ENCODE measurements at regions not wholly inside any gene's neighbourhood (a gene's known extent, or its start where the extent isn't known, plus 50 kb on each side); places are given as distances from the start of the nearest gene placed in this dataset.

DNA sequence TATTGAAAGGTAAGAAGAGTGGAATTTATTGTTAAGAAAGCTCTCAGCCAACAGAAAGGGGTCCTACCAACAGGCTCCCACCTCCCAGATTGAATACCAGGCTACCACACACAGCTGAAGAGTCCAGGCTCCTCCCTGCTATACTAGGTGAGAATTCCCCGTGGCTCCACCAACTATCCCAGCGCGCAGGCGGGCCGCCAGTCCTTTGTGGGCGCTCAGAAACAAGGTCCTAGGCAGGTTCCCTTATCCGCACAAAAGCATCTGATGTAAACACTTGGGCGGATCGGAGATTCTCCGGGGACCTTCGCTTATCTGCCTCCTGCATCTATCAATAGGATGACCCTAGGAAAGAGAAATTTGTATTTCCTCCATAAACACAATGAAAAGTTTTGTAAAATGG, 423.9 kb upstream of the ADGRL4 start:
- no peak for DNase-seq (ENCODE audit: low read depth in 2 of 2)

DNA sequence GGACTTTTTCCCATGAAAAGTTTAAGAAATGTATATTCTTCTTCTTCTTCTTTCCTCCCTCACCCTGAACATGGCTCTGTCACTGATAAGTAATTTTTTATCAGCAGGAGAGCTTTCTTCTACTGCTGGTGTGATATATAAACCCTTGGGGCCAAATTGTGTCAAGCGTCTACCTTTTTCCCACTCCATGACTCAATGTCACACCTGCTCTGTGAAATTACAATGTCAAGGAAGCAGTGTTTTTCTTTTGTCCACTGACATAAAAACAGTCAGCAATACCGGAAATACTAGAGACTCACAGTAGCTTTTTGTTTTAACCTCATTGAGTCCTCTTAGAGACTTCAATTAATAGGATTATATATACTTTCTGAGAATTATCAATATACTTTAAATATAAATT, 416.2 kb upstream of the ADGRL4 start:
- DNase-seq (ENCODE audit: low read depth in 2 of 2) = no peak

DNA sequence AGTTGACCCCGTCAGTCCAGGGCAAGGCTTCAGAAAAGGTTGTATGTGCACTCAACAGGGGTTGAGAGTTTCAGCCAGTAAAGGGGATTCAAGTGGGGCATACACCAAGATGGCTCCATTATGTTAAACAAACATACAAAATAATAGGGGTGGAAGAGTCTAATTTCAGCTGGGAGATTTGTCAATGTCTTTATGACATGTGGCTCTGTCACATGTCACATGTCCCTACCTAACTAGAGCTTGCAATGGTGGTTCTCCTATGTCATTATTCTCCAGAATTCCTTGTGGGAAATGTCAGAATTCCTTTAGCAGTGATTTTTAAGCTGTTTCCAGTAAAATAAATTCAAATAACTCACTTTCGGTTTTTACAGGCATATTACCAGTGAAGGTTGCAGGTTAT, 392.0 kb upstream of the ADGRL4 start:
- no peak for DNase-seq (ENCODE audit: low read depth in 2 of 2)

DNA sequence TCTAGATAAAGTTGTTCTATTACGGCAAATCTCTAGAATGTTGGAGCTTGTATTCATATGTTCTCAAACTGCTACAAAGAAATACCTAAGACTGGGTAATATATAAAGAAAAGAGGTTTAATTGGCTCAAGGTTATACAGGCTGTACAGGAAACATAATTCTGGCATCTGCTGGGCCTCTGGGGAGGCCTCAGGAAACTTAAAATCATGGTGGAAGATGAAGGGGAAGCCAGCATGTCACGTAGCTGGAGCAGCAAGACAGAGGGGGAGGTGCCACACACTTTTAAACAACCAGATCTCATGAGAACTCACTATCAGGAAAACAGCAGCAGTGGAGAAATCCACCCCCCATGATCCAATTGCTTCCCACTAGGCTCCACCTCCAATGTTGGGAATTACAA, 390.4 kb upstream of the ADGRL4 start:
- DNase-seq (ENCODE audit: low read depth in 2 of 2) = no peak

DNA sequence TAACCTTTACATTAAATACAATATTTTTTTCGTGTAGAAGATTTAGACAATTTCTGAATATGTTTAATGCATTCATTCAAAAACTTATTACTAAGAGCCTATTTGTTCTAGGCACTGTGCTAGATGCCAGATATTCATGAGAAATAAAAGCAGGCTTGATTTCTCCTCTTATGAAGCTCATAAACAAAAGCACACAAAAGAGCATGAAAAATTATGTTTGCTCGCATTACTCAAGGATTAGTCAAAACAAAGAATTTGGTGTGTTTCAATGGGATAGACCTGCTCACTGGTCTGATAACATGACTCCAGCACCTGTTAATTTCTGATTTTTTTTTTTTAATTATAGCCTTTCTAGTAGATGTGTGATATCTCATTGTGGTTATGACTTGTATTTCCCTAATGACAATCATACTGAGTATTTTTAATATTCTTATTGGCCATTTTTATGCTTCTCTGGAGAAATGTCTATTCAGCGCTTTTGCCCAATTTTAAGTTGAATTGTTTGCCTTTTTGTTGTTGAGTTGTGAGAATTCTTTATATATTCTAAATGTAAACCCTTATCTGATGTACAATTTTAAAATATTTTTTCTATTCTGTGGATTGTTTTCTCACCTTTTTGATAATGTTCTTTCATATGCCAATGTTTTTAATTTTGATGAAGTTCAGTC, 382.3 kb upstream of the ADGRL4 start:
- DNase-seq (ENCODE audit: low read depth in 2 of 2) = no peak

DNA sequence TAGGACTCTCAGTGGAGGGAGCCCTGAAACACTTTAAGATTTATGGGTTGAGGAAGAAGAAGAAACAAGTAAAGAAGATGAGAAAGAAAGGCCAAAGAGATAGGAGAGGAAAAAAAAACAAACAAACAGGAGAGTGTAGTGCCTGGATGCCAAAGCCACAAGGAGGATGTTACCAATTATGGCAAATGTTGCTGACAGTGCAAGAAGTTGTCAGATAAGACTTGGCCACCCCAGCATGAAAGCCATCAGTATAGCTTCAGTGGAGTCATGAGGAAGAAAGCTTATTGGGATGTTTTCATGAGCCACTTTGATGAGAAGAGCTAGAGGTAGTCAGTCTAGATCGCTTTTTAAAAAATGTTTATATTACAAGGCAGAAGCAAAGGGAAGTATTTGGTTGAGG, 380.2 kb upstream of the ADGRL4 start:
- no peak for DNase-seq (ENCODE audit: low read depth in 2 of 2)

DNA sequence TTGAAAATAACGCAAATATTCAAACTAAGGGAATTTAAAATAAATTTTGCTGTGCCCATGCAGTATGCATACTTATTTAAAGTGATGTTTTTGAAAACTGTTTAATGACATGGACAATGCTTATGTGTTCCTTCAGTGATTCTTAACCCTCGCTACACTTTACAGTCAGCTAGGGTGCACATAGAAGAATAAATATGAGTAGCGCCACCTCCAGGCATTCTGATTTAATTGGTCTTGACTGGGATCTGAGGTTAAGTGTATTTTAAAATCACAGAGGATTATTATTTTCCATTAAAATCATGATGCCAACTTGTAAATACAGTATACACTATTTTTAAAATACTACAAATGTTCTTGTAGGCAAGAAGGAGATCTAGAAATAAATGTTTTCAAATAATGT, 373.5 kb upstream of the ADGRL4 start:
- no peak for DNase-seq (ENCODE audit: low read depth in 2 of 2)

DNA sequence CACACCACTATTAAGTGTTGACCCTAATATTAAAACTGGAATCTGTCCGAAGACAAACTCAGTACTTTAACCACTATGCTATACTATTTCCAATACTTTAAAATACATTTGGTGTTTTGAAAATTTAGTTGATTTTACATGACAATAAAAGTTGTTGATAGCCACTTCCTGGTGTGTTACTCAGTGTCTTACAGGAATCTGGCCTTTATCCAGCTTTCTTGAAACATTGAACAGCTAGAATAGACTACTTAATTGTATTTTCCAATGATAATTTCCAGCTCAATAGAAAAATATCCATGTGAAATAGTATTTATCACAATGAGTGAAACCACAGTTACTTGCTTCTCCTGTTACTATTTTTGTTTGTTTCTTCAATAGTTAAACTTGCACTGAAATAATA, 369.6 kb upstream of the ADGRL4 start:
- DNase-seq (ENCODE audit: low read depth in 2 of 2) = no peak

DNA sequence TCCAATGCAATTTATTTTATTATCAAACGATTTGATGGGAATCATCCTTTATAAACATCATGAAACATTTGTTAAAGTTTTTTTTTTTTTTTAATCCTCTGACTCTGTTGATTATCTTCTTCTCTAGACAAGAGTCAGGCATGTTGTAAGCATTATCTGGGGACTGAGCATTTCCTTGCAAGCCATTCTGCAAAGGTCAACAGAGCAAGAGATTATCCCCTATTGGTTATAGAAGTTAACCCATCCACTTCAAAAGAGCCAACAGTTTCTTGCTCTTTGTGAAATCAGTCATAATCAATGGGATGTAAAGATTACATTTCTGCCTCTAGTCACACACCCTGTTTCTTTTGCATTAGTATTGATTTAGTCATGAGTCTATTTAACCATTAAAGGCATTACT, 368.8 kb upstream of the ADGRL4 start:
- no peak for DNase-seq (ENCODE audit: low read depth in 2 of 2)

DNA sequence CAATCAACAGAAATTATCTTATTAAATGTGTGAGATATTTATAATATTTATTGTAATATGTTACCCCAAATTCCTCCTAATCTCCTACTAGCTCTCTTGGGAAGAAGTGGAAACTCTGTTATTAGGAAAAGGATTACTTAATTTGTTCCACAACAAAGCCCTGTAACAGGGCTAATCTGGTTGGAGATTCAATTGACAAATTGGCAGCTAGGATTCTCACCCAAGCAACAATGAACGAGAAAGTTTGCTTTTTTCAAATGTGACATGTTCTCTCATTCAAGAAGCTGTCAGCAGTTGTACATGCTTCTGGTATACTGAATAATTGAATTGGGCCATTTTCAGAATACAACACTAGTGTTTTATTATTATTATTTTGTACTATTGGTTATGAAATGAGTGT, 367.9 kb upstream of the ADGRL4 start:
- DNase-seq (ENCODE audit: low read depth in 2 of 2) = no peak

DNA sequence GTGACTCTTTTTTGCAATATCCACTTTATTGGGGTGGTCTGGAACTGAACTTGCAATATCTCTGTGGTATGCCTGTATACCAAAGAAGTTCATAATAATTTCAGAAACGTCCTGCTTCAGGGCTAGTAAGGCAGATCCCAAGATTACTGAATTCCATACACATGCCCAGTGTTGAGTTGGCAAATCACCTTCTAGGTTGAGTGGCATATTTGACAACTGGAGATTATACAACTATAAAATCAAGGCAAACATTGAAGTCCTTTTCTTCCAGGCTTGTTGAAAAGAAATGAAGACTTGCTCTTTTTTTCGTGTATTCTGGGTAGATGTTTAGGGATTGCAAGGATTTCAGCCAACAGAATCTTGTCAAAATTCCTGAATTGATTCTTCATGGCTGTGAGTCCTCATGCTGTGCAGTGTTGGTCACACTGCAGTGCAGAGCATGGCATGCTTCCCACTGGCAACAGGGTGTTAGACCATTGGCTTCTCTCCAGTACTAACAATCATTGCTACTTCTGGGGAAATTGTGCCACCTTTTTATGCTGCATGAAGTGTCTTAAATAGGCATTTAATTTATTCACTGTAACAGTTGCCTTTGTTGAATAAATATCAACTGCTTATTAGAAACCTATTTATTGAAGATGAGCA, 367.1 kb upstream of the ADGRL4 start:
- no peak for DNase-seq (ENCODE audit: low read depth in 2 of 2)

DNA sequence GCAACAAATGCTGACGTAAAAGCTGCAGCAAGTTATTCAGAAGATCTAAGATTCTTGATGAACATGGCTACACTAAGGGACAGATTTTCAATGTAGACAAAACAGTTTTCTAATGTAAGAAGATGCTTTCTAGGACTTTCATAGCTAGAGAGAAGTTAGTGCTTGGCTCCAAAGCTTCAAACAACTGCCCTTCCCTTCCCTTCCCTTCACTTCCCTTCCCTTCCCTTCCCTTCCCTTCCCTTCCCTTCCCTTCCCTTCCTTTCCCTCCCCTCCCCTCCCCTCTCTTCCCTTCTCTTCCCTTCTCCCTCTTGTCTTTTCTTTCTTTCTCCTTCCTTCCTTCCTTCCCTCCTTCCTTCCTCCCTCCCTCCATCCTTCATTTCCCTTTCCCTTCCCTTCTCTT, 365.3 kb upstream of the ADGRL4 start:
- no peak for DNase-seq (ENCODE audit: low read depth in 2 of 2)

DNA sequence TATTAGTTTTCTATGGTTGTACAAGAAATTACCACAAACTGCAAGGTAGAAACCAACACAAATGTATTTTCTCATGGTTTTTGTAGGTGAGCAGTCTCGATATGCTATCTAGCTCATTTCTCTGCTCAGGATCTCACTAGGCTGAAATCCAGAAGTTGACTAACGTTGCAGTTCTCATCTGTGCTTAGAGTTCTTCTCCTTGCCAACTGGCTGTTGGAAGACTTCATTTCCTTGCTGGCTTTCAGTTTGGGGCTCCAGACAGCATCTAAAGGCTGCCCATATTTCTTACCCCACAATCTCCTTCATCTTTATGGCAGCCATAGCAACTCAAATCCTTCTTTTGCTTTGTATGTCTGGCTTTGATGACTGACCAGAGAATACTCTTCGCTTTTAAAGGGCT, 362.6 kb upstream of the ADGRL4 start:
- no peak for DNase-seq (ENCODE audit: low read depth in 2 of 2)

DNA sequence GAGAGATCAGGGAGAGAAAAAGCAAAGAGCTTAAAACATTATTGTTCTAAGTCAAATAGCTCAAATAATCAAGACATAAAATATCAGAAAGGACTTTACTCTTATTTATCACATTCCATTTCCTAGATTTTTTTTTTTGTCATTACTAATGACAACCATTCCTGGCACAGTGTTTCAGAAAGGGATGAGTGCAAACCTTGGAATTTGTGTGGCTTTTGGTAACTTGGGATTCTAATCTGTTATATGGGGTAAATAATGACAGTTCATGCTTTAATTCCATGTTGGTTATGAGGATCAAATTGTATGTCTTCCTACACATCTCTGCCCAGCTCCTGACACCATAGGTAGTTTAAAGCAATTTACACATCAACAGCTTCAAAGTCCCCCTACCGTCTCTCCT, 358.4 kb upstream of the ADGRL4 start:
- DNase-seq (ENCODE audit: low read depth in 2 of 2) = no peak

DNA sequence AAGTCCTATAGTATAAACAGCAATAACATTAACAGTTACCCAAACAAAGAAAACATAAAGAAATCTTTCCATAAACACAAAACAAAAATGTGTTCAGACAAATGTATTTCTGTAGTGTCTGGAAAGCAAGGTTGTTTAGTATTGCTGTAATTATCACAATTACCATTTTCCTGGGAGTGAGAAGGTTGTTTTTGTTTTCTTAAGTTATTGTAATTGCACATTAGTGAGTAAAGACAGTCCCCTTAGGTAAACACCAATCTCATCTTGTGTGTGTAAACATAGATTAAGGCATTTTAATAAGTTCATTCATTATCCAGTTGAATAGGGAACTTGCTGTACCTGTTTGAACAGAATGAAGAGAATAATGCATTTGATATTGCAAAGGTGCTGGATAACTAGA, 356.9 kb upstream of the ADGRL4 start:
- DNase-seq (ENCODE audit: low read depth in 2 of 2) = no peak

DNA sequence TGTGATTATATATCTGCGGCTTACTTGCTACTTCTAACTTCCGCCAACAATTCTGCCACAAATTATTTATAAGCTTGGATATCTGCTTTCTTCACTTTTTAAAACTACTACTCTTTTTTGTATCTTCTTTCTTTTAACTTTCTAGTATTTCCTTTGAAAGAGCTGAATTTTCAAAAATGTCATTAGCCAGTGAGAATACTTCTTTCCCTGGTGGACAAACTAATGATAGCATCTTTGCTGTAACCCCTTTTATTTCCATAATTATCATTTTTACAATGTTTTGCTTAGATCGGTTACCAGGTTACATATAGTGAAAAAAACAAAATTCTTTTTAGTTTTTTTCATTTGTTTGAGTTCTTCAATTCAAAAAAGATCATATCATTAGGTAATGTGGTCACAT, 355.9 kb upstream of the ADGRL4 start:
- DNase-seq (ENCODE audit: low read depth in 2 of 2) = no peak

DNA sequence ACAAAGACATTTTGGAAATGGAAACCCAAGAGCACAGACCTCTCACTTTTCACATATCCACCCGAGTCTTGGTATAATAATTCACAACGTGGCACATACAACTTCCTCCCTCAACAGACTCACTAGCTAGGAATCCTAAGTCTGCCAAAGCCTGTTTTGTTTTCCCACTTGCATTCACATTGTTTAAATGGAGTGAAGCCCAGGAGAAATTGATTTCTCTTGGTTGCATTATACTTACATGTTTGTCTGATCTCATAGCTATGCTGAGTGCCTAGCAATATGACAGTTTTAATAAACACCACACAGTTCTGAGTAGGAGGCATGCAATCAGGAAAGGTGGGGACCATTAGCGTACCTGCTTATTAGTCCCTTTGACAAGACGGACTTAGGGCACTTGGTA, 348.6 kb upstream of the ADGRL4 start:
- no peak for DNase-seq (ENCODE audit: low read depth in 2 of 2)

DNA sequence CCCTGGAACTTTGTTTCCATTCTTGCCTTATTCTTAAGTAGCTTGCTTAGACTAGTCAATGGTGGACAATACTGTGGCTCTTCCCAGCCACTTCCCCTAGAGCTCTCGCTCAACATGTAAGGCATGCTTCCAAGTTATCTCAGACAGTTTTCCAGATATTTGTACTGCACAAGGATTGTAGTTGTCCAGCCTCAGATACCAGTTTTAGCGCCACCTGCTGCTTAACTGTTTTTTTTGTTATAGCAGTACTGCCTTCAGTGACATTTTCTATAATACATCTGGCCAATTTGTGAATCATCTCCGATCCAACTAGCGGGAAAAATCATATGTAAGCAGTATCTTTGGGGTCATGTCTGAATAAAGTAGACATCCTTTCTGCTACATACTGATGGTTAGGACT, 346.7 kb upstream of the ADGRL4 start:
- no peak for DNase-seq (ENCODE audit: low read depth in 2 of 2)

DNA sequence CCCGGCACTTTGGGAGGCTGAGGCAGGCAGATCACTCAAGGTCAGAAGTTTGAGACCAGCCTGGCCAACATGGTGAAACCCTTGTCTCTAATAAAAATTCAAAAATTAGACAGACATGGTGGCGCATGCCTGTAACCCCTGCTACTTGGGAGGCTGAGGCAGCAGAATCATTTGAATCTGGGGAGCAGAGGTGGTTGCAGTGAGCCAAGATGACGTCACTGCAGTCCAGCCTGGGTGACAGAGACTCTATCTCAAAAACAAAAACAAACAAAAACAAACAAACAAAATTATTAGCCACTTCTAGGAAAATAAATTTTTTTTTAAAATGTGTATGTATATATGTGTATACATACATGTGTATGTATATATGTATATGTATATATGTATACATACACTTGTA, 320.3 kb upstream of the ADGRL4 start:
- no peak for DNase-seq (ENCODE audit: low read depth in 2 of 2)

DNA sequence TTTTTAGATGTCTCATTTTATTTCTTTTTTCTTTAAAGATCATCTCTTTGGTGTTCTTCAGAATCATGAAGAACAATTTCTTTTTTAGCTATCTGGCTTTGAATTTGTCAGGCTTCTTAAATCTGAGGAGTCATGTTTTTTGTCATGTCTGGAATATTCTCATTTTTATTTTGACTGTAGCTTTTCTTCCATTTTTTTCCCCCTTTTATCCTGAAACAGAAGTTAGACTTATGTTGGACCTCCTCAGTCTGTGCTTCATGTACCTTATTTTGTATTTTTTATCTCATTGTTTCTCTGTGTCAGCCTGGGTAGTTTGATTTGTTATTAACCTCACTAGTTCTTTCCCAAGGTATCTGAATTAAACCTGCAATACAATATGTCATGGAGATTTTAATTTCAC, 319.2 kb upstream of the ADGRL4 start:
- no peak for DNase-seq (ENCODE audit: low read depth in 2 of 2)

DNA sequence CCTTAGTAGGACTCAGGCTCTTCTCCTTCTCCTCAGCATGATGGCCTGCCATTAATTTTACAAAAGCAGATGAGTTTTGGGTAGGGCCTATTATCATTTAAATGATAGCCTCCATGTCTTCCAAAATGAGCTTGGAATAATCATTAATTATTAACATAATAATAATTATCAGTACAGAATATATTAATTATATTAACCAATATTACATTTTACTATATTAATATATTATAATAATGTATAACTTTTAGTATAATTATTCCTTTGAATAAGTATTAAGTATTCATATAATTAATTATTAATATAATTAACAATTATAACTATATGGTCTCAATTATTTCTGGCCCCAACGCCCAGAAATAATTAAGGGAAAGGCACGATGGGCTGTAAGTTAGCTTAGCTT, 318.6 kb upstream of the ADGRL4 start:
- DNase-seq (ENCODE audit: low read depth in 2 of 2) = no peak

DNA sequence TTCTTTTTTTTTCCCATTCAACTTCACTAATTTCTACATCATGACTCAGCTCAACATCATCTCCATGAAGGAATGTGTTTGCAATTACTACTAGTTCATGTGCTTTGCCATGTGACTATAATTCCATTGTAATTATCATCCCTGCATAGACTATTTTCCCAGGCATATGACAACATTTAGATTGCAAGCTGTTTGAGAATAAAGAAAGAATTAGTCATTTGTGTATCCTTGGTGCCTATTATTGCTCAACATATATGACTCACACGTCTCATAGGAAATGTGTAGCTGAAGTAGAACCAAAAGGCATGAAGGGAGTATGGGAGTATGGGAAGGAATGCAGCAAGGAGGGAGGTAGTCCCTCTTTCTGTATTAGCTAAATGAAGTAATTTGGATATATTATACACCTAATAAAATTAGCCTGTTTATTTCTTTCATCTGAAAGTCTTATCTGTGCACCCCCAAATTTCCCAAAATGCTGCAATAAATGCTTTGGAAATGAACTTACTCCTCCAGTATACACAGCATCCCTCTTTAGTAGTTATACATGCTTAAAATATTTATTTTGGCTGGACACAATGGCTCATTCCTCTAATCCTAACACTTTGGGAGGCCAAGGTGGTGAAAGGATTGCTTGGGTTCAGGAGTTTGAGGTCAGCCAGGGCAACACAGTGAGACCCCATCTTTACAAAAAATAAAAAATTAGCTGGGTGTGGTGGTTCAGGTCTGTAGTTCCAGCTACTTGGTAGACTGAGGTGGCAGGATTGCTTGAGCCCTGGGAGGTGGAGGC, 316.9 kb upstream of the ADGRL4 start:
- DNase-seq (ENCODE audit: low read depth in 2 of 2) = no peak

DNA sequence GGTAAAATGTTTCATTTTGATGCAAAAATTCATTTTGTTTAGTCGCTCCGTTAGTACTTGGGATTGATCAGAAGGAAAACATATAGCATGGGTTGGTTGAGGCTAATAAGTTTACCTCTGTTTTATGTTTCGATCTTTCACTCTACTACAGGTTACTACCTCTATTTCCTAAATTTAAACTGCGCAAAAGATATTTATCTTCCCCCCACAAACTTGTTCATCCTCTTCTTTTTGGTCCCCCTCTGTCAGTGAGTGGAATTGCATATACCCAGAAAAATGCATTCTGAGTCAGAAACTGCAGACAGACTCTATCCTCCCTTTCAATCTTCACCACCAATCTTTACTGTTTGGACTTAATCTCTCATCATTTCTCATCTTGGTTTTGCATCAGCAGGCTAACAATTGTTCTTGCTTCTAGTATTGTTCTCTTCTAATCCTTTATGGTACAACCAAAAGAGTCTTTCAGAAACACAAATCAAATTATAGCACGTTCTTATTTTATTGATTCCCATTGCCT, 316.0 kb upstream of the ADGRL4 start:
- DNase-seq (ENCODE audit: low read depth in 2 of 2) = no peak

Measured in stimulated activated CD4-positive, alpha-beta T cell treated with anti-CD3 and anti-CD28 coated beads, Interleukin-12 subunit alpha, Interleukin-12 subunit beta, amount 100 ng/mL, for 24 hours (primary cell).